ENCODE measurements at regions not wholly inside any gene's neighbourhood (a gene's known extent, or its start where the extent isn't known, plus 50 kb on each side); places are given as distances from the start of the nearest gene placed in this dataset.
"Not testable (repeated sequence)": the region's sequence is repeated elsewhere in the genome, so short reads cannot be mapped to it uniquely, and the experiment has no call there.

DNA sequence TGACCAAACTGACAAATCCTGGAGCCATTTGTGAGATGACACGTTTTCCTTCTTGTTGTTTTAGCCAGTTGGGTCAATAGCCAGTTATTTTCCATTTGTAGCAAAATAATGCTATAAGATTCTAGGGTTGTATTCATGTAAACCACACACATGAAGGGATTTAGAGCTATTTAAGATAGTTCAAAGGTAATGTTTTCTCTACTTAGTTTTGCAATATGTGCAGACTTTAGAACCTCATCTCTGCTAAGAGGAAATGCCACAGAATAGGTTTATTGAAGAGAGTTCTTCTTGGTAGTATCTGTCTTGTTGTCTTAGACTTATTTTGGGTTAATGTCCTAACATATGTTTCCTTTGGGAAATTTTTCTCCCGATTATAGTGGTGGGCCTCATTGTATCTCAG, 213.5 kb upstream of the RIMS1 start:
- no peak overlapping the region for H3K9ac ChIP-seq (ENCODE audit: low read depth in 2 of 2, low read length in 2 of 2)
- DNase-seq, result no peak
- no peaks in the 10 kb centered on the region for H3K27me3 ChIP-seq
- H3K4me3 ChIP-seq, result no peak overlapping the region
- H3K9me3 ChIP-seq, result no peaks in the 10 kb centered on the region
- H3K4me1 ChIP-seq, result no peaks in the 10 kb centered on the region
- intact Hi-C loops (cut with DNase I), result no loop called here
- H3K27ac ChIP-seq, result no peak overlapping the region
- no peaks in the 10 kb centered on the region for H3K36me3 ChIP-seq
- TF ChIP-seq, protein P1, sequence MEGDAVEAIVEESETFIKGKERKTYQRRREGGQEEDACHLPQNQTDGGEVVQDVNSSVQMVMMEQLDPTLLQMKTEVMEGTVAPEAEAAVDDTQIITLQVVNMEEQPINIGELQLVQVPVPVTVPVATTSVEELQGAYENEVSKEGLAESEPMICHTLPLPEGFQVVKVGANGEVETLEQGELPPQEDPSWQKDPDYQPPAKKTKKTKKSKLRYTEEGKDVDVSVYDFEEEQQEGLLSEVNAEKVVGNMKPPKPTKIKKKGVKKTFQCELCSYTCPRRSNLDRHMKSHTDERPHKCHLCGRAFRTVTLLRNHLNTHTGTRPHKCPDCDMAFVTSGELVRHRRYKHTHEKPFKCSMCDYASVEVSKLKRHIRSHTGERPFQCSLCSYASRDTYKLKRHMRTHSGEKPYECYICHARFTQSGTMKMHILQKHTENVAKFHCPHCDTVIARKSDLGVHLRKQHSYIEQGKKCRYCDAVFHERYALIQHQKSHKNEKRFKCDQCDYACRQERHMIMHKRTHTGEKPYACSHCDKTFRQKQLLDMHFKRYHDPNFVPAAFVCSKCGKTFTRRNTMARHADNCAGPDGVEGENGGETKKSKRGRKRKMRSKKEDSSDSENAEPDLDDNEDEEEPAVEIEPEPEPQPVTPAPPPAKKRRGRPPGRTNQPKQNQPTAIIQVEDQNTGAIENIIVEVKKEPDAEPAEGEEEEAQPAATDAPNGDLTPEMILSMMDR (IDR thresholded peaks at IDR 0.05), result no peak

DNA sequence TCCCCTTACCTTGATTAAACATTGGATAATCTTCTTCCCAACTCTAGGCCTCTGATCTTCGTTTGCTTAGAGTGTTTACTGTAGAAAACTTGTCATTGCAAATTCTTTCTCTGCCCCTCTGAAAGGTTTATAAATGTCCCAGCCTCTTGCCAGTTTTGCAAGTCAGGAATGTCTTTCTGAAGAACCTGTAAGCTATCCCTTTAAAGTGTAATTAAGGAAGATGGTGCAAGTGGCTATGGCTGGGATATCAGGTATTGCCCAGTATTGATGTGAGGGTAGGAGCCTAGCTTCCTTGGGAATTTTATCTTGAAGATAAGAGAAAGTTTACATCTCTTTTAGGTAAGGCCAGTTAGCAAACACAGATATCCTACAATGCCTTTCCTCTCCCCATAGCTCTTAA, 211.0 kb upstream of the RIMS1 start:
- TF ChIP-seq, protein P1 (IDR thresholded peaks at IDR 0.05), result no peak
- no peaks in the 10 kb centered on the region for H3K27me3 ChIP-seq
- DNase-seq, result no peak
- no peak overlapping the region for H3K9ac ChIP-seq (ENCODE audit: low read depth in 2 of 2, low read length in 2 of 2)
- H3K4me3 ChIP-seq, result no peak overlapping the region
- H3K27ac ChIP-seq, result no peak overlapping the region
- H3K4me1 ChIP-seq, result no peaks in the 10 kb centered on the region
- H3K36me3 ChIP-seq, result no peaks in the 10 kb centered on the region
- intact Hi-C loops (cut with DNase I), result no loop called here
- no peaks in the 10 kb centered on the region for H3K9me3 ChIP-seq

DNA sequence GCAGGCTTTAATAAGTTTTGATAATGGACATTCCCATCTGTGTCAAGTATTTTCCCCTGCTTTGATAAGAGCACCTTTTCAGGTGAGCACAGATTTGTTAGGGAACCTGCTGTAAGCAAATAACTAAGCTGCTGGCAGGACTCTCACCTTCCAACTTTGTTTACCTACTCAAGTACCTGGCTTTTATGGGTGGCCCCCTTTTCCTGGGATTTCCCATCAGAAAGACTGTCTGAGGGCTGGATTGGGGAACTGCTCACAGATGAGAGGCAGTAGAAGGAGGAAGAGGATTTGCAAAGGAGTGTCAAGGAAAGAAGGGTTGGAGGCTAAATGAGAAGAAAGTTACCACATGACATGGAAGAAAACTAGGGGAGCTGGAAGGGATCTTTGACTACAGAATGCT, 210.1 kb upstream of the RIMS1 start:
- H3K27ac ChIP-seq, result no peak overlapping the region
- H3K4me1 ChIP-seq, result no peaks in the 10 kb centered on the region
- H3K9me3 ChIP-seq, result no peaks in the 10 kb centered on the region
- H3K9ac ChIP-seq (ENCODE audit: low read depth in 2 of 2, low read length in 2 of 2), result no peak overlapping the region
- H3K27me3 ChIP-seq, result no peaks in the 10 kb centered on the region
- TF ChIP-seq, protein P1 (IDR thresholded peaks at IDR 0.05), result no peak
- intact Hi-C loops (cut with DNase I), result no loop called here
- no peak for DNase-seq
- no peaks in the 10 kb centered on the region for H3K36me3 ChIP-seq
- no peak overlapping the region for H3K4me3 ChIP-seq

DNA sequence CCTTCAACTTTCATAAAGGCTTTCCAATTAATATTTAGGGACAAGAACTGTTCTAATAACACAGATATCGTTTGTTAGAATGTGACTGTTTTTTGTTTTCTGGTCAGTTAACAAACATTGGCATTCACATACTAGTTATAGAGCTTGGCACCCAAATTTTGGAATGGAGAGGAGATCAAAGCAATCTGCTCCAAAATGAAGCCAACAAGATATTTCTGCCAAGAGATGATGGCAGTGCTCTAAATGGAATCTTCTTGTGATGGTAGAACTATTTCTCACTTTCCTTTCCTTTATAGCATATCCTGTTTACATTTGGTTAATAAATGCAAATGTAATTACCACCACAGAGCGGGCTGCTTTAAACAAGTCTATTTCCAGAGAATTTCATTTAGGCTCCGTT, 208.3 kb upstream of the RIMS1 start:
- Histone ChIP-seq H3K9ac (ENCODE audit: low read depth in 2 of 2, low read length in 2 of 2) (no peak overlapping the region), H3K27ac (no peak overlapping the region), H3K9me3 (no peaks in the 10 kb centered on the region), H3K27me3 (no peaks in the 10 kb centered on the region), H3K4me3 (no peak overlapping the region), H3K4me1 (no peaks in the 10 kb centered on the region), H3K36me3 (no peaks in the 10 kb centered on the region)
- TF ChIP-seq, protein P1 (IDR thresholded peaks at IDR 0.05), result no peak
- intact Hi-C loops (cut with DNase I), result no loop called here
- no peak for DNase-seq

DNA sequence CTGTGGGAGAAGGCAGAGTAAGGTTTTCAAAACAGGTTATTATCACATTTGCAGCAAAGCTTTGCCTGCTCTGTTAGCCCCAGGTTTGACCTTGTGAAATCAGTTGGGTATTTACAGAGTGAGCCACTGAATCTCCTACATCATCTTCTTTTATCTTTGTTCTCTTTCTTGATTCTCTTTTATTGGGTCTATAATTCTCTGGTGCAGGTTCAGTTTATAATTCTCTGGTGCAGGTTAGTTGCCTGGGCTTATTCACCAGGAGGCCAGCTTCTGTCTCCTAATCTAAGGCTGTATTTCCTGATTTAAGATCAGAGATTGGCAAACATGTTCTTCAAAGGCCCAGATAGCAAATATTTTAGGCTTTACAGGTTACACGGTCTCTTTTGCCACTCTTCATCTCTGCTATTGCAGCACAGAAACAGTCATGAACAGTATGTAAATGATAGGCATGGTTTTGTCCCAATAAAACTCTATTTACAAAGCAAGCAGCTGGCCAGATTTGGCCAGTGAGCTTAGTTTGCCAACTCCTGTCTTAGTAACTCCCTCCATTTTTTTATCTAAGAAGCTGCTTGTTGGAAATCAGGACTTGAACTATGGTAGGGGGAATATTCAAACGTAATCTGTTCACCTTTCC, 205.0 kb upstream of the RIMS1 start:
- Histone ChIP-seq H3K9ac (ENCODE audit: low read depth in 2 of 2, low read length in 2 of 2) (no peak overlapping the region), H3K9me3 (no peaks in the 10 kb centered on the region), H3K4me3 (no peak overlapping the region), H3K27me3 (no peaks in the 10 kb centered on the region), H3K27ac (no peak overlapping the region), H3K4me1 (no peaks in the 10 kb centered on the region), H3K36me3 (no peaks in the 10 kb centered on the region)
- TF ChIP-seq, protein P1 (IDR thresholded peaks at IDR 0.05), result no peak
- intact Hi-C loops (cut with DNase I), result no loop called here
- DNase-seq, result no peak

DNA sequence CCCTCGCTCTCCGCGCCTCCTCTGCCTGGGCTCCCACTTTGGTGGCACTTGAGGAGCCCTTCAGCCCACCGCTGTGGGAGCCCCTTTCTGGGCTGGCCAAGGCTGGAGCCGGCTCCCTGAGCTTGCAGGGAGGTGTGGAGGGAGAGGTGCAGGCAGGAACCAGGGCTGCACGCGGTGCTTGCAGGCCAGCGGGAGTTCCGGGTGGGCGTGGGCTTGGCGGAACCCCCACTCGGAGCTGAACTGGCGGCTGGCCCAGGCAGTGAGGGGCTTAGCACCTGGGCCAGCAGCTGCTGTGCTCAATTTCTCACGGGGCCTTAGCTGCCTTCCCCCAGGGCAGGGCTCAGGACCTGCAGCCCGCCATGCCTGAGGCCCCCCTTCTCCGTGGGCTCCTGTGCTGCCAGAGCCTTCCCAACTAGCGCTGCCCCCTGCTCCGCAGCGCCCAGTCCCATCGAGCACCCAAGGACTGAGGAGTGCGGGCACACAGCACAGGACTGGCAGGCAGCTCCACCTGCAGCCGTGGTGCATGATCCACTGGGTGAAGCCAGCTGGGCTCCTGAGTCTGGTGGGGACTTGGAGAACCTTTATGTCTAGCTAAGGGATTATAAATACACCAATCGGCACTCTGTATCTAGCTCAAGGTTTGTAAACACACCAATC, 200.2 kb upstream of the RIMS1 start:
- intact Hi-C loops (cut with DNase I); H3K27ac ChIP-seq; H3K4me3 ChIP-seq; DNase-seq; H3K9me3 ChIP-seq; H3K9ac ChIP-seq (ENCODE audit: low read depth in 2 of 2, low read length in 2 of 2); H3K4me1 ChIP-seq; H3K36me3 ChIP-seq; H3K27me3 ChIP-seq: not testable (repeated sequence)
